Epithelial cell of esophagus (primary cell): ENCODE measurements at regions not wholly inside any gene's neighbourhood (a gene's known extent, or its start where the extent isn't known, plus 50 kb on each side); places are given as distances from the start of the nearest gene placed in this dataset.
"Not testable (repeated sequence)": the region's sequence is repeated elsewhere in the genome, so short reads cannot be mapped to it uniquely, and the experiment has no call there.

Experiments
- DNase-seq: peaks from one replicate; pipeline ENCODE4 v3.0.0; 2010; ENCODE audit warnings: low read depth
- H3K4me3 ChIP-seq: 2 replicates; pipeline ENCODE4 v1.5.1; 2011; ENCODE audit warnings: mild to moderate bottlenecking, low read length, control low read depth
- CTCF ChIP-seq: IDR thresholded peaks from 2 replicates; pipeline ENCODE4 v1.5.1; 2011; ENCODE audit warnings: low read depth, mild to moderate bottlenecking, low read length, control low read depth, inconsistent platforms; ENCODE audit not compliant: insufficient read depth; ENCODE audit errors: missing control alignments

- TF ChIP-seq CTCF = no peak
- no peak for DNase-seq
- H3K4me3 ChIP-seq = no peak overlapping the region
Measured at GRCh38 chr2:186977433-186978045, 128.6 kb upstream of the ZSWIM2 start.

- H3K4me3 ChIP-seq = no peak overlapping the region
- no peak for TF ChIP-seq CTCF
- no peak for DNase-seq
Measured at GRCh38 chr2:186976329-186976728, 127.4 kb upstream of the ZSWIM2 start.

- no peak for DNase-seq
- no peak overlapping the region for H3K4me3 ChIP-seq
- TF ChIP-seq CTCF = no peak
Measured at GRCh38 chr2:186972281-186972970, 123.5 kb upstream of the ZSWIM2 start.

GRCh38 chr2:186968277-186968676 is 119.3 kb upstream of the ZSWIM2 start:
- H3K4me3 ChIP-seq = no peak overlapping the region
- TF ChIP-seq CTCF = no peak
- no peak for DNase-seq

GRCh38 chr2:186966015-186966414 is 117.0 kb upstream of the ZSWIM2 start:
- no peak for DNase-seq
- no peak overlapping the region for H3K4me3 ChIP-seq
- TF ChIP-seq CTCF = no peak

GRCh38 chr2:186962085-186962747 is 113.2 kb upstream of the ZSWIM2 start:
- DNase-seq = no peak
- TF ChIP-seq CTCF = no peak
- no peak overlapping the region for H3K4me3 ChIP-seq

- H3K4me3 ChIP-seq, DNase-seq: not testable (repeated sequence)
Measured at GRCh38 chr2:186960241-186960640, 111.3 kb upstream of the ZSWIM2 start.
